ENCODE measurements at regions not wholly inside any gene's neighbourhood (a gene's known extent, or its start where the extent isn't known, plus 50 kb on each side); places are given as distances from the start of the nearest gene placed in this dataset.
"Not testable (repeated sequence)": the region's sequence is repeated elsewhere in the genome, so short reads cannot be mapped to it uniquely, and the experiment has no call there.

DNA sequence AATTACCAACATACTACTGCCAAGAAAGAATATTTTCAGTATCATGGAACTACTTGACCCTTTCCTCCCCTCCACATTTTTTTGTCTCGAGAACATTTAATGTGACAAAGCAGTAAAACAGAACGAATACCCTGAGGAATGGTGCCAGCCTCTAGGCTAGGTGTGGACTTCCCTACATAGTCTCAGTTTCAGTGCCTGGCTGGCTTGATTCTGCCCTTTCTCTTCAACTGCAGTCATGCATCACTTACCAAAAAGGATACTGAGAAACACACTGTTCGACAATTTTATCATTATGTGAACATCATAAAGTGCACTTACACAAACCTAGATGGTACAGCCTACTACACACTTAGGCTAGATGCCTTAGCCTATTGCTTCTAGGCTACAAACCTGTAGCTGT lies 305.3 kb upstream of the HNRNPA3 start:
- peaks cover 0 to 10% of the 10 kb centered on the region in 2 donors for H3K27me3 Mint-ChIP-seq (ENCODE audit: low read depth in 2 of 2)
- Histone ChIP-seq H3K27ac (ENCODE audit: low read length) (no peak overlapping the region), H3K27me3 (ENCODE audit: control insufficient read depth, insufficient read depth, low read length) (no peaks in the 10 kb centered on the region), H3K36me3 (ENCODE audit: control insufficient read depth, insufficient read depth, low read length) (no peaks in the 10 kb centered on the region), H3K9me3 (ENCODE audit: control insufficient read depth, insufficient read depth, low read length) (no peaks in the 10 kb centered on the region), H3K4me3 (ENCODE audit: low read length) (no peak overlapping the region), H3K4me1 (ENCODE audit: control insufficient read depth, insufficient read depth, low read length) (no peaks in the 10 kb centered on the region)
- 65% methylated on average over 3 of the region's 3 CpGs for WGBS (ENCODE audit: insufficient coverage)
- no peak overlapping the region for H3K27ac Mint-ChIP-seq
- no peak for ATAC-seq
- peaks cover 0 to 5% of the 10 kb centered on the region in 2 donors for H3K4me1 Mint-ChIP-seq
- no peaks in the 10 kb centered on the region for H3K36me3 Mint-ChIP-seq
- no peak for DNase-seq
- peaks cover 0 to 2% of the 10 kb centered on the region in 2 donors for H3K9me3 Mint-ChIP-seq
- H3K4me3 Mint-ChIP-seq: no peak overlapping the region
- intact Hi-C loops (cut with micrococcal nuclease): no loop called here
- TF ChIP-seq, protein P1, sequence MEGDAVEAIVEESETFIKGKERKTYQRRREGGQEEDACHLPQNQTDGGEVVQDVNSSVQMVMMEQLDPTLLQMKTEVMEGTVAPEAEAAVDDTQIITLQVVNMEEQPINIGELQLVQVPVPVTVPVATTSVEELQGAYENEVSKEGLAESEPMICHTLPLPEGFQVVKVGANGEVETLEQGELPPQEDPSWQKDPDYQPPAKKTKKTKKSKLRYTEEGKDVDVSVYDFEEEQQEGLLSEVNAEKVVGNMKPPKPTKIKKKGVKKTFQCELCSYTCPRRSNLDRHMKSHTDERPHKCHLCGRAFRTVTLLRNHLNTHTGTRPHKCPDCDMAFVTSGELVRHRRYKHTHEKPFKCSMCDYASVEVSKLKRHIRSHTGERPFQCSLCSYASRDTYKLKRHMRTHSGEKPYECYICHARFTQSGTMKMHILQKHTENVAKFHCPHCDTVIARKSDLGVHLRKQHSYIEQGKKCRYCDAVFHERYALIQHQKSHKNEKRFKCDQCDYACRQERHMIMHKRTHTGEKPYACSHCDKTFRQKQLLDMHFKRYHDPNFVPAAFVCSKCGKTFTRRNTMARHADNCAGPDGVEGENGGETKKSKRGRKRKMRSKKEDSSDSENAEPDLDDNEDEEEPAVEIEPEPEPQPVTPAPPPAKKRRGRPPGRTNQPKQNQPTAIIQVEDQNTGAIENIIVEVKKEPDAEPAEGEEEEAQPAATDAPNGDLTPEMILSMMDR (IDR thresholded peaks at IDR 0.05): no peak

- H3K4me3 Mint-ChIP-seq: no peak overlapping the region
- H3K9me3 ChIP-seq (ENCODE audit: control insufficient read depth, insufficient read depth, low read length): no peaks in the 10 kb centered on the region
- no peaks in the 10 kb centered on the region for H3K4me1 ChIP-seq (ENCODE audit: control insufficient read depth, insufficient read depth, low read length)
- H3K4me3 ChIP-seq (ENCODE audit: low read length): no peak overlapping the region
- ATAC-seq: no peak
- no peak overlapping the region for H3K27ac ChIP-seq (ENCODE audit: low read length)
- H3K27ac Mint-ChIP-seq: no peak overlapping the region
- WGBS (ENCODE audit: insufficient coverage): 45% methylated on average over 3 of the region's 3 CpGs
- no peak for DNase-seq
- no peaks in the 10 kb centered on the region for H3K9me3 Mint-ChIP-seq
- intact Hi-C loops (cut with micrococcal nuclease): no loop called here
- H3K36me3 Mint-ChIP-seq: no peaks in the 10 kb centered on the region
- TF ChIP-seq, protein P1 (IDR thresholded peaks at IDR 0.05): no peak
- H3K27me3 ChIP-seq (ENCODE audit: control insufficient read depth, insufficient read depth, low read length): no peaks in the 10 kb centered on the region
- H3K27me3 Mint-ChIP-seq (ENCODE audit: low read depth in 2 of 2): peaks cover 0 to 5% of the 10 kb centered on the region in 2 donors
- peaks cover 0 to 5% of the 10 kb centered on the region in 2 donors for H3K4me1 Mint-ChIP-seq
- H3K36me3 ChIP-seq (ENCODE audit: control insufficient read depth, insufficient read depth, low read length): no peaks in the 10 kb centered on the region
Observed at GRCh38 chr2:176910828-176911227, 301.8 kb upstream of the HNRNPA3 start.

DNA sequence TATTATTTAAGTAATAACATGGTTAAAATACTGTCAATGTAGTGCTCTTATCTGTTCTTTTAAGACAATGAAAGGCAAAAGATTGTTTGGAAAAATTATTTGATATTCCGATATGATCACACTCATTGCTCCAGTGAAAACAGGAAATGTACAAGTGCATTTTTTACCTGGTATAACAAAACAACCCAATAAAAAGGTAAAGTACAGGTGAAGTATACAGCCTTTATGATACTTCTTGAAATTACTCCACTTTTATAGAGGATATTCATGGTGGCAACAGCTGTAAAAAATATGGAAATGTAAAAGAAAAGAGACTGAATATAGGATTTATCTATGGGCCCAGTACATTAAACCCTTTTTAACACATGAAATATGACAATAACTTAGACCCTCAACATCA lies 298.6 kb upstream of the HNRNPA3 start:
- no peaks in the 10 kb centered on the region for H3K4me1 ChIP-seq (ENCODE audit: control insufficient read depth, insufficient read depth, low read length)
- Mint-ChIP-seq H3K36me3 (no peaks in the 10 kb centered on the region), H3K27ac (no peak overlapping the region), H3K27me3 (ENCODE audit: low read depth in 2 of 2) (peaks cover 0 to 5% of the 10 kb centered on the region in 2 donors), H3K4me3 (no peak overlapping the region), H3K9me3 (no peaks in the 10 kb centered on the region), H3K4me1 (peaks cover 0 to 5% of the 10 kb centered on the region in 2 donors)
- DNase-seq (no peak), ATAC-seq (no peak)
- WGBS (ENCODE audit: insufficient coverage): no CpG with 5 or more reads among the region's 1 CpG
- no peaks in the 10 kb centered on the region for H3K9me3 ChIP-seq (ENCODE audit: control insufficient read depth, insufficient read depth, low read length)
- no peaks in the 10 kb centered on the region for H3K36me3 ChIP-seq (ENCODE audit: control insufficient read depth, insufficient read depth, low read length)
- H3K4me3 ChIP-seq (ENCODE audit: low read length): no peak overlapping the region
- no peaks in the 10 kb centered on the region for H3K27me3 ChIP-seq (ENCODE audit: control insufficient read depth, insufficient read depth, low read length)
- no peak overlapping the region for H3K27ac ChIP-seq (ENCODE audit: low read length)
- intact Hi-C loops (cut with micrococcal nuclease): no loop called here
- TF ChIP-seq, protein P1 (IDR thresholded peaks at IDR 0.05): no peak

DNA sequence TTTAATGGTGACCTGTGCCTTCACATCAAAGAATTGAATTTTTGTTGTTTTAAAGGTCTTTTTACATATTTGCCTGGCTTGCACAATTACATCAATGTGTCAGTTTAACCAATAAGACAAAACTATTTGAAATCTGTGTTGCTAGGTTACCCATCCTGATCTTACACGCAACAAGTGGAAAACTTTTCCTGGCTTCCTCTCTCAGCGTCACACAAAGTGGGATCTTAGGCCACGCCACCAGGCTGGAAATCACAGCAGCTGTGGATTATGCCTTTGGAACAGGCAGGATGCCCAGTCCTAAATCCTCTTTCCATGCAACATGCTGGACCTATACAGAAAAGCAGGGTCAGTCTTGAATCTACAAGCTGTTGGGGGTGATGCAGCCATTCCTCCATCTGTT lies 298.2 kb upstream of the HNRNPA3 start:
- Mint-ChIP-seq H3K36me3 (no peaks in the 10 kb centered on the region), H3K9me3 (no peaks in the 10 kb centered on the region), H3K27me3 (ENCODE audit: low read depth in 2 of 2) (peaks cover 0 to 6% of the 10 kb centered on the region in 2 donors), H3K4me3 (no peak overlapping the region), H3K27ac (no peak overlapping the region), H3K4me1 (peaks cover 0 to 5% of the 10 kb centered on the region in 2 donors)
- no peak overlapping the region for H3K27ac ChIP-seq (ENCODE audit: low read length)
- no peaks in the 10 kb centered on the region for H3K9me3 ChIP-seq (ENCODE audit: control insufficient read depth, insufficient read depth, low read length)
- TF ChIP-seq, protein P1 (IDR thresholded peaks at IDR 0.05): no peak
- DNase-seq: no peak
- no peak overlapping the region for H3K4me3 ChIP-seq (ENCODE audit: low read length)
- intact Hi-C loops (cut with micrococcal nuclease): no loop called here
- no peaks in the 10 kb centered on the region for H3K27me3 ChIP-seq (ENCODE audit: control insufficient read depth, insufficient read depth, low read length)
- no peak for ATAC-seq
- no peaks in the 10 kb centered on the region for H3K4me1 ChIP-seq (ENCODE audit: control insufficient read depth, insufficient read depth, low read length)
- 97% methylated on average over 3 of the region's 3 CpGs for WGBS (ENCODE audit: insufficient coverage)
- H3K36me3 ChIP-seq (ENCODE audit: control insufficient read depth, insufficient read depth, low read length): no peaks in the 10 kb centered on the region

- ATAC-seq; H3K27me3 Mint-ChIP-seq (ENCODE audit: low read depth in 2 of 2); H3K27ac ChIP-seq (ENCODE audit: low read length); H3K36me3 Mint-ChIP-seq; H3K9me3 ChIP-seq (ENCODE audit: control insufficient read depth, insufficient read depth, low read length); H3K27me3 ChIP-seq (ENCODE audit: control insufficient read depth, insufficient read depth, low read length); H3K27ac Mint-ChIP-seq; H3K9me3 Mint-ChIP-seq; H3K36me3 ChIP-seq (ENCODE audit: control insufficient read depth, insufficient read depth, low read length); DNase-seq; H3K4me3 ChIP-seq (ENCODE audit: low read length); H3K4me1 ChIP-seq (ENCODE audit: control insufficient read depth, insufficient read depth, low read length); H3K4me3 Mint-ChIP-seq; intact Hi-C loops (cut with micrococcal nuclease); H3K4me1 Mint-ChIP-seq: not testable (repeated sequence)
- 100% methylated on average over 1 of the region's 3 CpGs for WGBS (ENCODE audit: insufficient coverage)
Observed at GRCh38 chr2:176922545-176922944, 290.0 kb upstream of the HNRNPA3 start.

All from natural killer cell (primary cell).